GM21526 (cell line): ENCODE measurements at regions not wholly inside any gene's neighbourhood (a gene's known extent, or its start where the extent isn't known, plus 50 kb on each side); places are given as distances from the start of the nearest gene placed in this dataset.
"Not testable (repeated sequence)": the region's sequence is repeated elsewhere in the genome, so short reads cannot be mapped to it uniquely, and the experiment has no call there.

Source experiments
- ATAC-seq: cut with Tn5 transposase; IDR thresholded peaks from one replicate; pipeline ENCODE4 v1.9.1; 2021; ENCODE audit warnings: moderate library complexity; ENCODE audit not compliant: unreplicated experiment, low FRiP score

GRCh38 chr1:224029286-224030025 lies 84.5 kb upstream of the FBXO28 start:
- ATAC-seq = peak; percentile 64

- not testable (repeated sequence) for ATAC-seq
Observed at GRCh38 chr1:224028802-224029201, 85.1 kb upstream of the FBXO28 start.

DNA sequence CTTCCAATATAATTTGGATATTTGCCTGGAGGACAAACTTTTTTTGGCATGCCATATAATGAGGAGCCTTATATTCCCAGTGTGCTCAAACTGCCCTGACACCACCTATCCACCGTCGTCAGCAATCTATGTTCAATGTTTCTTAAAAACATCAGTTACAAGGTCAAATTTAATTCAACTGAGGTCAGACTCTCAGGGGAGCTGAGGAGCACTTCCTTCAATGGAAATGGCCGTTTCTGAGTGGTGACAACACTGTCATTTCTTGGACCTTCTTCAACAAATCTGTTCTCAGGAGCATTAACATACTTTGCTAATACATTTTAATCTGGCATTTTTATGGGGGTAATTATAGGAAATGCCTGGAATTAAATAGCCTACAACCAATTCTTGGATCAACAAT lies 90.8 kb upstream of the FBXO28 start:
- ATAC-seq = not testable (repeated sequence)

DNA sequence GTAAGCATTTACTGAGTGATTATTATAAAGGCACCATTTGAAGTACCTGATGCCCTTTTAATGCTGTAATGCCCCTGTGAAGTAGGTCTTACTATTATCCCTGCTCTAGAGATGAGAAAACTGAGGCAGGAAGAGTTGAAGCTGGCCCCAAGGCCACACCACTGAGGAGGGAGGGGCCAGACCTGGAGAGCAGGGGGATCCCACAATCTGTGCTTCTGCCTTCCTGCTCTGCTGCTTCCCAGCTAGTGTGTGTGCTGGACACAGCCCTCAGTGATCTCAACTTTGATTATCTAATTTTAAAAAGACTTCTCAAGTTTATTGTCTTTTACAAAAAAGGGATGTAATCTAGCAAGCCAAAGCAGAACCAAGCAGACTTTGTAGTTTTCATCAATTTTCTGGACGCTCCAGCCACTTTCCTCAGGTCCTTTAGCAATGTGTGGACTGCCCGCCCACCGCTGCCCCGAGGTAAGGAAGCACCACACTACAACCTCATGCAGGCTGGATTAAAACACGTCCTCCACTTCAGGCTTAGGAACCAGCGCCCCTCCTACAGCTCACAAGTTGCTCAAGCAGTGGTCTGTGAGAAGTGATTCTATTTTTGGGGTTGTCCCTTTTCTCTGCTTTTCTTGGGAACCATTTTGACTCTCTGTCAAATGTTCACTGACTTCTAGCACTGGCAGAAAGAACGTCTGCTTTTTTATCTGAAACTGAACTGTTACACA lies 91.5 kb upstream of the FBXO28 start:
- not testable (repeated sequence) for ATAC-seq

GRCh38 chr1:224019866-224020265 lies 94.0 kb upstream of the FBXO28 start:
- ATAC-seq = not testable (repeated sequence)

DNA sequence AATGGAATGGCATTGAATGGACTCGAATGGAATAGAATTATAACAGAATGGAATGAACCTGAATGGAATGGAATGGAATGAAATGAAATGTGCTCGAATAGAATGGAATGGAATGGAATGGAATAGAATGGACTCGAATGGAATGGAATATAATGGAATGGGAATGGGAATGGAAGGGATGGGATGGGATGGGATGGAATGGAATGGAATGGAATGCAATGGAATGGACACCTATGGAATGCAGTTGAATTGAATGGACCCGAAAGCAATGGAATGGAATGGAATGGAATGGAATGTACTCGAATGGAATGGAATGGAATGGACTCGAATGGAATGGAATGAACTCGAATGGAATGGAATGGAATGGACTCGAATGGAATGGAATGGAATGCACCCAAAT lies 98.1 kb upstream of the FBXO28 start:
- ATAC-seq = not testable (repeated sequence)

GRCh38 chr1:224014330-224014649 lies 99.6 kb upstream of the FBXO28 start:
- ATAC-seq = no peak

GRCh38 chr1:224013626-224014329 lies 100.1 kb upstream of the FBXO28 start:
- ATAC-seq = not testable (repeated sequence)

- not testable (repeated sequence) for ATAC-seq
Observed at GRCh38 chr1:224012807-224013434, 101.0 kb upstream of the FBXO28 start.

DNA sequence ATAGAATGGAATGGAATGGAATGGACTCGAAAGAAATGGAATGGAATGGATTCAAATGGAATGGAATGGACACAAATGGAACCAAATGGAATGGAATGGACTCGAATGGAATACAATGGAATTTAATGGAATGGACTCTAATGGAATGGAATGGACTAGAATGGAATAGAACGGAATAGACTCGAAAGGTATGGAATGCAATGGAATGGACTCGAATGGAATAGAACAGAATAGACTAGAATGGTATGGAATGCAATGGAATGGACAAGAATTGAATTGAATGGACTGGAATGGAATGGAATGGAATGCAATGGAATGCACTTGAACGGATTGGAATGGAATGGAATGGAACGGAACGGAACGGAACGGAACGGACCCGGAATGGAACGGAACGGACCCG lies 101.7 kb upstream of the FBXO28 start:
- ATAC-seq = not testable (repeated sequence)

- ATAC-seq = not testable (repeated sequence)
Observed at GRCh38 chr1:224011751-224012150, 102.2 kb upstream of the FBXO28 start.

GRCh38 chr1:224011153-224011552 lies 102.8 kb upstream of the FBXO28 start:
- not testable (repeated sequence) for ATAC-seq

GRCh38 chr1:224005973-224006372 lies 107.9 kb upstream of the FBXO28 start:
- not testable (repeated sequence) for ATAC-seq

- ATAC-seq = not testable (repeated sequence)
Observed at GRCh38 chr1:224004552-224005315, 109.2 kb upstream of the FBXO28 start.

DNA sequence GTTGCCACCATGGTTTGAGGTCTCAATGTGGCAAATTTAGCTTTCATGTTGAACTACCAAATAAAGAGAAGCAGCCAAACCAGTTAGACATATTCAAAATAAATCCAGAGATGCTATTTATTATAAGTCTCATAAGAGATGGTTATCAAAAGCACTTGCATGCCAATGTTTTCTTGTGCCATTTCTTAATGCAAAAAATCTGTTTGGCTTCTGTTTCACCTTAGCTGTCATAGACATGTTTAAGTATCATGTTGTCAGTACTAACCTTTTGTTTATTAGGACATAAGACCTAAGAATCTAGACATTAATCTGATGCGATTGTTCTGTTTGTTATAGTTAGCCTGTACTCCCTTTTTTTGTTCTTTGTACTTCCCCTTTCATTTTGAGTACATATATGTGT lies 110.0 kb upstream of the FBXO28 start:
- ATAC-seq = not testable (repeated sequence)

DNA sequence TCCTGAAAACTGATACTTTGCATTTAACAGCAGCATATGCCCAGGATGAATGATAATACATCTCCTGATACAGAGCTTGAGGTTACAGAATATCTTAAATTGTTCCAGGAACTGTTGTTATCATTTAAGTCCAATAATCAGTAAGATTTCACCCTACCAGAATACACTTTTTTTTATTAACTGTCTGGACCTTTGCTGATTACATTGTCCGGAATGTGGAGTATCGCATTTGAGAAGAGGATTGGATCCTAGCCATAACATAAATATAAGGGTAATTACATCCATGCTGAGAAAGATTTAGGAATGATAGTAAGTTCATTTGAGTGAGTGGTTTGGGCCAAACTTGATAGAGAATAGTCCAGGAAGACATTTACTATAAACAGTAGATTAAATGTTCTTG lies 112.2 kb upstream of the FBXO28 start:
- not testable (repeated sequence) for ATAC-seq

- ATAC-seq = not testable (repeated sequence)
Observed at GRCh38 chr1:223999761-224000160, 114.2 kb upstream of the FBXO28 start.

- not testable (repeated sequence) for ATAC-seq
Observed at GRCh38 chr1:223998676-223999455, 115.0 kb upstream of the FBXO28 start.

GRCh38 chr1:223996376-223996775 lies 117.5 kb upstream of the FBXO28 start:
- ATAC-seq = not testable (repeated sequence)
